ENCODE measurements at regions not wholly inside any gene's neighbourhood (a gene's known extent, or its start where the extent isn't known, plus 50 kb on each side); places are given as distances from the start of the nearest gene placed in this dataset.

DNA sequence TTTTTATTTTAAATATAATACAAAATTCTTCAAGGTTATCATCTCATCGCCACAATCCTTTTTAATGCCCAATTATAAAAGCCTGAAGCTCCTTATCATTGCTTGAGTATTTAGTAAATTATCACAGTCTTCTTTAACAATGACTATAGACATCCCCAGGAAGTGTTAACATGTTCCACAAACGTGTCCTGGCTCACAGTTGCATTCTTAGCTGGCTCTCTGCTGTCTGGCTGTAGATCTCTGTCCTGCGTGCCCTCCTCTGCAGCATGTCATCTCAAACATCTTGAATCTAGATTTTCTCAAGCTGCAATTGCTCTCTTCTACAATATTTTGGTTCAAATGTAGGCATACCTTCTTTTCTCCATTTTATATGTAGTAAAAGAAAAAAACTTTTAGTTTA lies 885.2 kb downstream of the EPHA7 start:
- Histone ChIP-seq H3K79me1 (ENCODE audit: low read depth, low read length) (no peaks in the 10 kb centered on the region), H3K4me2 (ENCODE audit: insufficient read depth in 1 of 2, low read depth in 2 of 2, low read length in 2 of 2) (no peak overlapping the region), H3K23ac (ENCODE audit: insufficient read length) (no peak overlapping the region), H4K91ac (replicated peaks; ENCODE audit: insufficient read length, low read length) (no peak overlapping the region), H3K23me2 (ENCODE audit: low read depth, low read length) (no peaks in the 10 kb centered on the region; the same call in 1 of the 2 replicates), H3K4me1 (replicated peaks in 1 of 4; ENCODE audit: control insufficient read depth in 3 of 4, insufficient read depth in 4 of 4, low read length in 3 of 4) (no peaks in the 10 kb centered on the region), H3K9me3 (ENCODE audit: insufficient read depth in 2 of 2, low read depth in 1 of 2, low read length in 1 of 2) (no peaks in the 10 kb centered on the region), H3K27ac (ENCODE audit: low read depth, low read length) (no peak overlapping the region), H4K8ac (ENCODE audit: extremely low read depth, insufficient read depth, low read length) (no peak overlapping the region), H3K14ac (ENCODE audit: insufficient read length) (no peak overlapping the region), H2BK20ac (ENCODE audit: low read length) (no peak overlapping the region), H2BK120ac (replicated peaks; ENCODE audit: low read depth, low read length) (no peak overlapping the region), H2BK5ac (ENCODE audit: low read depth, low read length) (no peak overlapping the region), H3K4ac (replicated peaks; ENCODE audit: insufficient read length, low read depth, low read length) (no peak overlapping the region), H3K56ac (replicated peaks; ENCODE audit: insufficient read length, low read depth, low read length) (no peak overlapping the region), H3K27me3 (replicated peaks in 1 of 4; ENCODE audit: control insufficient read depth in 3 of 4, extremely low read depth in 1 of 4, insufficient read depth in 3 of 4, low read length in 3 of 4) (peaks cover 0 to 2% (median 0%) of the 10 kb centered on the region in 4 experiments; a peak in 1 of 7 replicates), H3K36me3 (ENCODE audit: control insufficient read depth in 2 of 4, insufficient read depth in 4 of 4, low read length in 3 of 4) (no peaks in the 10 kb centered on the region), H2AFZ (ENCODE audit: low read length) (no peak overlapping the region), H2BK15ac (ENCODE audit: low read length) (no peak overlapping the region), H2BK12ac (ENCODE audit: low read depth, low read length) (no peak overlapping the region), H2AK5ac (ENCODE audit: low read depth, low read length) (no peak overlapping the region), H3K9ac (replicated peaks in 1 of 4; ENCODE audit: extremely low read depth in 1 of 4, low read depth in 3 of 4, low read length in 3 of 4) (no peak overlapping the region), H4K5ac (ENCODE audit: insufficient read length, low read depth, low read length) (no peak overlapping the region), H3K18ac (ENCODE audit: extremely low read depth, low read length) (no peak overlapping the region), H3K79me2 (ENCODE audit: control insufficient read depth in 1 of 2, insufficient read depth in 2 of 2, low read length in 2 of 2) (no peaks in the 10 kb centered on the region), H3K4me3 (ENCODE audit: extremely low read depth in 1 of 4, insufficient read depth in 2 of 4, low read depth in 3 of 4, low read length in 4 of 4) (no peak overlapping the region), H4K20me1 (replicated peaks in 1 of 2; ENCODE audit: control insufficient read depth in 1 of 2, insufficient read depth in 2 of 2, low read length in 2 of 2) (no peaks in the 10 kb centered on the region)
- 87% methylated on average over 3 of the region's 3 CpGs; no CpG with 5 or more reads in 1 of the 2 experiments for WGBS, 2 experiments (ENCODE audit: extremely low coverage in 1 of 2, insufficient coverage in 1 of 2, insufficient read length in 1 of 2, insufficient replicate concordance in 2 of 2, low coverage in 1 of 2, low lambda C conversion rate in 2 of 2, missing lambda C conversion rate in 1 of 2)
- TF ChIP-seq POLR2A (IDR thresholded peaks at IDR 0.05; ENCODE audit: control extremely low read depth in 1 of 2, low read depth in 2 of 2, low read length in 2 of 2) (no peak), SP2 (IDR thresholded peaks at IDR 0.05; ENCODE audit: low read length) (no peak), TBP (IDR thresholded peaks at IDR 0.05; ENCODE audit: low read depth, low read length) (no peak), TAF7 (optimal IDR thresholded peaks at IDR 0.05; ENCODE audit: borderline replicate concordance, low read depth, low read length) (no peak), CBX8 (IDR thresholded peaks at IDR 0.05; ENCODE audit: borderline replicate concordance, low read depth, low read length) (no peak), ZNF274 (IDR thresholded peaks at IDR 0.05; ENCODE audit: borderline replicate concordance, extremely low read depth, low read length) (no peak), GTF2F1 (IDR thresholded peaks at IDR 0.05; ENCODE audit: borderline replicate concordance, low read depth, low read length) (no peak), SUZ12 (IDR thresholded peaks at IDR 0.05; ENCODE audit: low read length) (no peak), CHD1 (IDR thresholded peaks at IDR 0.05; ENCODE audit: low read depth, low read length) (no peak), RAD21 (IDR thresholded peaks at IDR 0.05 in 1 of 2, conservative IDR thresholded peaks at IDR 0.05 in 1 of 2; ENCODE audit: low read depth in 2 of 2, low read length in 2 of 2) (no peak), POU5F1 (IDR thresholded peaks at IDR 0.05; ENCODE audit: low read depth, low read length) (no peak)
- TF ChIP-seq, protein P1, sequence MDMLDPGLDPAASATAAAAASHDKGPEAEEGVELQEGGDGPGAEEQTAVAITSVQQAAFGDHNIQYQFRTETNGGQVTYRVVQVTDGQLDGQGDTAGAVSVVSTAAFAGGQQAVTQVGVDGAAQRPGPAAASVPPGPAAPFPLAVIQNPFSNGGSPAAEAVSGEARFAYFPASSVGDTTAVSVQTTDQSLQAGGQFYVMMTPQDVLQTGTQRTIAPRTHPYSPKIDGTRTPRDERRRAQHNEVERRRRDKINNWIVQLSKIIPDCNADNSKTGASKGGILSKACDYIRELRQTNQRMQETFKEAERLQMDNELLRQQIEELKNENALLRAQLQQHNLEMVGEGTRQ (IDR thresholded peaks at IDR 0.05; ENCODE audit: low read length): no peak
- no peak for DNase-seq (ENCODE audit: low read depth in 1 of 2, low spot score in 2 of 2)
- no peak for FAIRE-seq
- CTCF ChIA-PET (ENCODE audit: partially characterized antibody): interaction anchor here (0.9 kb wide), 1 partner anchor 277 kb away, joined by 4 read pairs; no protein-coding TSS in a partner anchor
- POLR2A ChIA-PET (ENCODE audit: partially characterized antibody): no interaction called here

Data from H1 (cell line).